ENCODE measurements at regions not wholly inside any gene's neighbourhood (a gene's known extent, or its start where the extent isn't known, plus 50 kb on each side); places are given as distances from the start of the nearest gene placed in this dataset.

DNA sequence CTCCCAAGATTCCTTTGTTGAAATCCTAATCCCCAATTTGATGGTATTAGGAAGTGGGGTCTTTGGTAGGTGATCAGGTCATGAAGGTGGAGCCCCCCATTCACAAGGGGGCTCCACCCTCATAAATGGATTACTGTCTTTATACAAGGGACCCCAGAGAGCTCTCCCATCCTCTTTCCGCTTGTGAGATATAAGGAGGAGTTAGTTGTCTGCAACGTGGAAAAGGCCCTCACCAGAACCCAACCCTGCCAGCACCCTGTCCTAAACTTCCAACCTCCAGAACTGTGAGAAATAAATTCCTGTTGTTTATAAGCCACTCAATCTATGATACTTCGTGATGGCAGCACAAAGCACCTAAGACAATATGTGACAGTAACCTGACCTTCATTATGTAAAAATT, 684.1 kb upstream of the HS6ST1 start:
- Histone ChIP-seq H3K27ac (ENCODE audit: insufficient read depth, low read length, poor library complexity, severe bottlenecking) (no peak overlapping the region), H3K4me1 (ENCODE audit: control insufficient read depth, insufficient read depth, low read length, poor library complexity, severe bottlenecking) (no peaks in the 10 kb centered on the region), H3K4me3 (ENCODE audit: low read depth, low read length) (no peak overlapping the region), H3K27me3 (ENCODE audit: control insufficient read depth, insufficient read depth, low read length) (no peaks in the 10 kb centered on the region), H3K9me3 (ENCODE audit: control insufficient read depth in 2 of 2, low read length in 2 of 2) (no peaks in the 10 kb centered on the region), H3K36me3 (ENCODE audit: control insufficient read depth, insufficient read depth, low read length) (no peaks in the 10 kb centered on the region)
- Mint-ChIP-seq H3K4me3 (no peak overlapping the region), H3K36me3 (no peaks in the 10 kb centered on the region), H3K4me1 (no peaks in the 10 kb centered on the region), H3K9me3 (peaks cover 0 to 3% (median 0%) of the 10 kb centered on the region in 7 donors), H3K27me3 (no peaks in the 10 kb centered on the region), H3K27ac (no peak overlapping the region)
- DNase-seq (no peak), ATAC-seq (ENCODE audit: low read depth in 2 of 2) (no peak)

DNA sequence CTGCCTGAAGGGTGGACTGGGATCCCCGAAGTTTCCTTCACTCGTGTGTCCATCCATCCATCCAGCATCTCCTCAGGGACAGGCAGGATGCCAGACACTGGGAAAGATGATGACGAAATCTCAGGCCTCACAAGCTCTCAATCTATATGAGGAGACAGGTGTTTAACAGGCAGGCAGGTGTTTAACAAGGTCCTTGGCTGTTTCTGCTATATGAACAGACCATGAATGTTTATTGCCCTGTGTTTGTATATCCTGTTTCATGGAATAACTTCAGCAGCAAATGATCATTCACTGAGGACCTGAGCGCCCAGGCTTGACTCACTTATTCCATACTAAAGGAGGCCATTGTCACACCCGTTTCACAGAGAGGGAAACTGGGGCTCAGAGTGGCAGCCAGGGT, 685.8 kb upstream of the HS6ST1 start:
- Mint-ChIP-seq H3K4me3 (no peak overlapping the region), H3K4me1 (no peaks in the 10 kb centered on the region), H3K27me3 (no peaks in the 10 kb centered on the region), H3K36me3 (no peaks in the 10 kb centered on the region), H3K9me3 (peaks cover 0 to 3% (median 0%) of the 10 kb centered on the region in 7 donors), H3K27ac (no peak overlapping the region)
- Histone ChIP-seq H3K9me3 (ENCODE audit: control insufficient read depth in 2 of 2, low read length in 2 of 2) (no peaks in the 10 kb centered on the region), H3K27me3 (ENCODE audit: control insufficient read depth, insufficient read depth, low read length) (no peaks in the 10 kb centered on the region), H3K36me3 (ENCODE audit: control insufficient read depth, insufficient read depth, low read length) (no peaks in the 10 kb centered on the region), H3K27ac (ENCODE audit: insufficient read depth, low read length, poor library complexity, severe bottlenecking) (no peak overlapping the region), H3K4me3 (ENCODE audit: low read depth, low read length) (no peak overlapping the region), H3K4me1 (ENCODE audit: control insufficient read depth, insufficient read depth, low read length, poor library complexity, severe bottlenecking) (no peaks in the 10 kb centered on the region)
- DNase-seq (no peak), ATAC-seq (ENCODE audit: low read depth in 2 of 2) (no peak)

DNA sequence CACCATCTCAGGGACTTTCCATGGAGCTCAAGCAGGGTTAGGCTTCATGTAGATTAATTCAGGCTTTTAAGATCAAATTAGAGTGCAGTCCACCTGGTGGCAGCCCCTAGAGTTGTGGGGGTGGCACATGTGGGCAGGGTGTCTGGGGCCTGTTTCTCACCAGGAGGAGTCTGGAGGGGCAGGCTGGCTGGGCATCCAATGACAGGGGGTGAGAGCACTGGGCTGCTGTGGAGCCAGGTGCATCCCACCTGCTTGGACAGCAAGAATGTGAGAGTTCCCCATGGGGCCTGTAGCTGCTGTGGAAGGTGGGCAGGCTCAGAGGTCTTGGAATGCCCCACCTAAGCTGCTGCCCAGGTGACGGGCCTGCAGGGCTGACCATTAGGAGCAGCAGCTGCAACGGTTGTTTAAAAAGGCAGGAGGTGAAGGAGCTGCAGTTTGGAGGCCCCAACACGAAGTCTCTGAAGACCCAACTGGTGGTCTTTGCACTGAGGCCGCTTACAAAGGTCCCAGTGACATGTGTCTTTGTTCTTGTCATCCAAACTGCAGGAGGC, 686.3 kb upstream of the HS6ST1 start:
- ATAC-seq (ENCODE audit: low read depth in 2 of 2): no peak
- H3K4me1 Mint-ChIP-seq: no peaks in the 10 kb centered on the region
- H3K36me3 ChIP-seq (ENCODE audit: control insufficient read depth, insufficient read depth, low read length): no peaks in the 10 kb centered on the region
- no peak overlapping the region for H3K4me3 ChIP-seq (ENCODE audit: low read depth, low read length)
- DNase-seq: no peak
- H3K36me3 Mint-ChIP-seq: no peaks in the 10 kb centered on the region
- no peaks in the 10 kb centered on the region for H3K27me3 Mint-ChIP-seq
- no peaks in the 10 kb centered on the region for H3K9me3 ChIP-seq (ENCODE audit: control insufficient read depth in 2 of 2, low read length in 2 of 2)
- no peaks in the 10 kb centered on the region for H3K27me3 ChIP-seq (ENCODE audit: control insufficient read depth, insufficient read depth, low read length)
- H3K4me1 ChIP-seq (ENCODE audit: control insufficient read depth, insufficient read depth, low read length, poor library complexity, severe bottlenecking): no peaks in the 10 kb centered on the region
- peak overlapping the region in 1 of 3 donors; percentile 6 for H3K27ac Mint-ChIP-seq
- peaks cover 0 to 3% (median 0%) of the 10 kb centered on the region in 7 donors for H3K9me3 Mint-ChIP-seq
- no peak overlapping the region for H3K4me3 Mint-ChIP-seq
- no peak overlapping the region for H3K27ac ChIP-seq (ENCODE audit: insufficient read depth, low read length, poor library complexity, severe bottlenecking)

DNA sequence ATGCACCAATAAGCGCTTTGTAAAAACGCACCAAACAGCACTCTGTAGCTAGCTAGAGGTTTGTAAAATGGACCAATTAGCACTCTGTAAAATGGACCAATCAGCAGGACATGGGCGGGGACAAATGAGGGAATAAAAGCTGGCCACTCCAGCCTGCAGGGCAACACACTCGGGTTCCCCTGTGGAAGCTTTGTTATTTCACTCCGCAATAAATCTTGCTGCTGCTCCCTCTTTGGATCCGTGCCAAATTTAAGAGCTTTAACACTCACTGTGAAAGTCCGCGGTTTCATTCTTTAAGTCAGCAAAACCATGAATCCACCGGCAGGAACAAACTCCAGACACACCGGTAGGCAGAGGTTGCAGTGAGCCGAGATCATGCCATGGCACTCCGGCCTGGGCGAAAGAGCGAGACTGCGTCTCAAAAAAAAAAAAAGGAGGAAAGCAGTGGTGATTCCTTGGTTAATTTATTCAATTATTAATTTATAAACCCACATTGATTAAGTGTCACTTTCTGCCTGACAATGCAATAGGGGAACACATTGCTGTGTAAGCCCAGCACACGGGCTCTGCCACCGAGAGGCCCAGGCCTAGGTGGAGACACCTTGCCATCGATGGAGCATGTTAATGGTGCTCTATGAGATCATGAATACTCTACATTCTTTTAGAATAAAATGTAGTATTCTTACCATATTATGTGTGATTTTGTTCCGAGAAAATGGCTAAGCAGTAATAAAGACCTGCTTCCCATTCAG, 687.6 kb upstream of the HS6ST1 start:
- no peaks in the 10 kb centered on the region for H3K9me3 ChIP-seq (ENCODE audit: control insufficient read depth in 2 of 2, low read length in 2 of 2)
- no peaks in the 10 kb centered on the region for H3K4me1 Mint-ChIP-seq
- H3K4me1 ChIP-seq (ENCODE audit: control insufficient read depth, insufficient read depth, low read length, poor library complexity, severe bottlenecking): no peaks in the 10 kb centered on the region
- H3K4me3 ChIP-seq (ENCODE audit: low read depth, low read length): no peak overlapping the region
- H3K4me3 Mint-ChIP-seq: no peak overlapping the region
- no peak overlapping the region for H3K27ac Mint-ChIP-seq
- no peak for DNase-seq
- no peaks in the 10 kb centered on the region for H3K27me3 Mint-ChIP-seq
- H3K27ac ChIP-seq (ENCODE audit: insufficient read depth, low read length, poor library complexity, severe bottlenecking): no peak overlapping the region
- H3K9me3 Mint-ChIP-seq: peaks cover 0 to 6% (median 0%) of the 10 kb centered on the region in 7 donors
- H3K36me3 Mint-ChIP-seq: no peaks in the 10 kb centered on the region
- ATAC-seq (ENCODE audit: low read depth in 2 of 2): no peak
- no peaks in the 10 kb centered on the region for H3K27me3 ChIP-seq (ENCODE audit: control insufficient read depth, insufficient read depth, low read length)
- H3K36me3 ChIP-seq (ENCODE audit: control insufficient read depth, insufficient read depth, low read length): no peaks in the 10 kb centered on the region

DNA sequence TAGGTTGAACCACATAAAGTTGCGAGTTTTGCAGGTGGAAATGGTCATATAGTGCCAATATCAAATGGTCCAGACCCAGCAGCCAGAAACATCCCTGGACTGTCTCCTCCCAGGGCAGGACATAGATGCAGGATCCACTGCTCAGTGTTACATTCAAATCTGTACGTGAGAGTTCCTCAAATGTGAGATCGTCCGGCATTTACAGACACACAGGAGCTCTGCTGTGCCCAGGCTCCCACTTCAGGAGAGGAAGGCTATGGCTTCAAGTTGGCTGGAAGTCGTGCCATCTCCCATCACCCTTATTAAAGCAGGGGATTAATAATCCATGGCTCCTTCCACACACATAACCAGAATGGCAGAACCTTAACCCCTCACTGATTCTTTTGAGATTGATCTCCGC, 688.2 kb upstream of the HS6ST1 start:
- H3K9me3 Mint-ChIP-seq: peaks cover 0 to 6% (median 0%) of the 10 kb centered on the region in 7 donors
- Histone ChIP-seq H3K4me1 (ENCODE audit: control insufficient read depth, insufficient read depth, low read length, poor library complexity, severe bottlenecking) (no peaks in the 10 kb centered on the region), H3K36me3 (ENCODE audit: control insufficient read depth, insufficient read depth, low read length) (no peaks in the 10 kb centered on the region), H3K9me3 (ENCODE audit: control insufficient read depth in 2 of 2, low read length in 2 of 2) (no peaks in the 10 kb centered on the region), H3K27ac (ENCODE audit: insufficient read depth, low read length, poor library complexity, severe bottlenecking) (no peak overlapping the region), H3K4me3 (ENCODE audit: low read depth, low read length) (no peak overlapping the region), H3K27me3 (ENCODE audit: control insufficient read depth, insufficient read depth, low read length) (no peaks in the 10 kb centered on the region)
- H3K4me1 Mint-ChIP-seq: no peaks in the 10 kb centered on the region
- no peaks in the 10 kb centered on the region for H3K27me3 Mint-ChIP-seq
- ATAC-seq (ENCODE audit: low read depth in 2 of 2): no peak
- no peak for DNase-seq
- H3K27ac Mint-ChIP-seq: no peak overlapping the region
- H3K36me3 Mint-ChIP-seq: no peaks in the 10 kb centered on the region
- no peak overlapping the region for H3K4me3 Mint-ChIP-seq

DNA sequence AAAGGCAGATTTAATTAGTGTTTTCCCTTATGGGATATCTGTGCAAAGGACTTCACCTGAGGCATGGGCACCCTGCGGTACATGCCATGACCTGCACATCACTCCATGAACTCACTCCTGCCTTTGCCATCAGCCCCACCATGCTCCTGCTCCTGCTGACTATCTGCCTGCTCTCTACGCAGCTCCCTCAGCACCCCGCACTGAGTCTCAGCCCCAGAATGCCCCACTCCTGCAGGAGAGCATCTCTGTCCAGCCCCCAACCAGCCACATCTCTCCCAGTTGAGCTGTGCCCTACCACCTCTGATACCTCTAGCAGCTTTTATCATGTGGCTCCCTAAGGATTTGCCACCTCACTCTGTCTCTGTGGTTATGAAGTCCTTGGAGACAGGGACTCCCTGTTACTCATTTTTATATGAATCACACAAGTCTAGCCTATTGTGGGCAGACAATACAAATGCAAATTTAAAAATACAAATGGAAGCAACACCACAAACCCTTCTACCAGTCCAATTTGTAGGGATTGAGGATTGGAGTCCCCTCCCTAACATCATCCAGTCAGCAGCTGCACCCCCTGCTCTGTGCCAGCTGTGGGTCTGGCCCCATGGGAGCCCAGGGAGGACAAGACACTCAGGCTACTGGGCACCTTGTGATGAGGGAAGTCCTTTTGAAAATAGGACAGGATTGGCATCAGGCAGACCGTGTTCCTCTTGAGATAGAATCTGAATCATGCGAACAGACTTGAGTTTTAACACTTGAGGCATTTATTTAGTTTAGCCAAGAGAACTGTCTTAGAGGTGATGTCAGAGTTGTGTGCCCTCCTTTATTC, 689.6 kb upstream of the HS6ST1 start:
- no peak for DNase-seq
- no peak for ATAC-seq (ENCODE audit: low read depth in 2 of 2)
- Mint-ChIP-seq H3K9me3 (peaks cover 0 to 3% (median 0%) of the 10 kb centered on the region in 7 donors), H3K4me3 (no peak overlapping the region), H3K27ac (no peak overlapping the region), H3K27me3 (no peaks in the 10 kb centered on the region), H3K4me1 (no peaks in the 10 kb centered on the region), H3K36me3 (no peaks in the 10 kb centered on the region)
- Histone ChIP-seq H3K36me3 (ENCODE audit: control insufficient read depth, insufficient read depth, low read length) (no peaks in the 10 kb centered on the region), H3K9me3 (ENCODE audit: control insufficient read depth in 2 of 2, low read length in 2 of 2) (no peaks in the 10 kb centered on the region), H3K4me3 (ENCODE audit: low read depth, low read length) (no peak overlapping the region), H3K27me3 (ENCODE audit: control insufficient read depth, insufficient read depth, low read length) (no peaks in the 10 kb centered on the region), H3K4me1 (ENCODE audit: control insufficient read depth, insufficient read depth, low read length, poor library complexity, severe bottlenecking) (no peaks in the 10 kb centered on the region), H3K27ac (ENCODE audit: insufficient read depth, low read length, poor library complexity, severe bottlenecking) (no peak overlapping the region)

DNA sequence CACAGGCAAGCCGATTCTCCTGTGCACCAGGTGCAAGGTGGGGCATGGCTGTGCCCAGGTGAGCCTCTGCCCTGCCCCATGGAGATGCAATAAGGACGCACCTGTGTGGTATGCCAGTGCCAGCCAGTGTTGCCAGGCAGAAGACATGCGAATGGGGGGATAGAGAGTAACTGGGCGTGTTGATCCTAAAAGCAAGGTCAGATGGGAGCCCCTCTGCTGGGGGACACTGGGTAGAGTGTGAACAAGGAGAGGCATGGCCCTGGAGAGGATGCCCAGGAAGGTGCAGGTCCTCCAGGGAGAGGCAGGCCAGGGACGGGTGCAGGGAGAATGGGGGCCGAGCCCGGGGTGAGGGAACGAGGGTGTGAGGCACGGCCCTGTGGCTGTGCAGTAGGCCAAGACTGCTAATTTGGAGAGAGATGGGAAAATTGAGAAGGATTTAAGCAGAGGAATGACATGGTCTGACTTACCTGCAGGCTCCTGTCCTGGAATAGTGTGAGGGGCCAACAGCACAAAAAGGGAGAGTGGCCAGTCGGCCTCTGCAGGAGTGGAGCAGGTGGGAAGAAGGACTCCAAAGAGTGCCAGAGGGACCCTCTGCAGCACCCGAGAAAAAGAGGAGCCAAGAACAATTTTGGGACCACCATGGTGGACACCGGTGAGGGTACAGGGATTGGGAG, 690.4 kb upstream of the HS6ST1 start:
- DNase-seq (no peak), ATAC-seq (ENCODE audit: low read depth in 2 of 2) (no peak)
- Mint-ChIP-seq H3K9me3 (peaks cover 0 to 3% (median 0%) of the 10 kb centered on the region in 7 donors), H3K27ac (peak overlapping the region in 1 of 3 donors; percentile 79), H3K27me3 (no peaks in the 10 kb centered on the region), H3K36me3 (no peaks in the 10 kb centered on the region), H3K4me3 (no peak overlapping the region), H3K4me1 (no peaks in the 10 kb centered on the region)
- Histone ChIP-seq H3K36me3 (ENCODE audit: control insufficient read depth, insufficient read depth, low read length) (no peaks in the 10 kb centered on the region), H3K4me3 (ENCODE audit: low read depth, low read length) (no peak overlapping the region), H3K27ac (ENCODE audit: insufficient read depth, low read length, poor library complexity, severe bottlenecking) (no peak overlapping the region), H3K4me1 (ENCODE audit: control insufficient read depth, insufficient read depth, low read length, poor library complexity, severe bottlenecking) (no peaks in the 10 kb centered on the region), H3K9me3 (ENCODE audit: control insufficient read depth in 2 of 2, low read length in 2 of 2) (no peaks in the 10 kb centered on the region), H3K27me3 (ENCODE audit: control insufficient read depth, insufficient read depth, low read length) (no peaks in the 10 kb centered on the region)

Measured in CD4-positive, CD25-positive, alpha-beta regulatory T cell (primary cell).